SU-DHL-6 (cell line): ENCODE measurements at regions not wholly inside any gene's neighbourhood (a gene's known extent, or its start where the extent isn't known, plus 50 kb on each side); places are given as distances from the start of the nearest gene placed in this dataset.

Experiments
- EZH2phosphoT487 ChIP-seq: fragments of 200-600 bp; sonication (generic), shearing (Covaris generic); conservative IDR thresholded peaks from 2 replicates; pipeline ENCODE4 v1.6.1; 2018; ENCODE audit warnings: mild to moderate bottlenecking, antibody characterized with exemption, low read length, moderate library complexity, mixed read lengths
- TF ChIP-seq, protein P1 (sequence below): fragments of 200-600 bp; sonication (generic); IDR thresholded peaks from one replicate; pipeline ENCODE4 v1.5.1; 2017; ENCODE audit warnings: antibody characterized with exemption, mild to moderate bottlenecking, low read length, moderate library complexity; ENCODE audit not compliant: insufficient read depth, poor library complexity, severe bottlenecking

DNA sequence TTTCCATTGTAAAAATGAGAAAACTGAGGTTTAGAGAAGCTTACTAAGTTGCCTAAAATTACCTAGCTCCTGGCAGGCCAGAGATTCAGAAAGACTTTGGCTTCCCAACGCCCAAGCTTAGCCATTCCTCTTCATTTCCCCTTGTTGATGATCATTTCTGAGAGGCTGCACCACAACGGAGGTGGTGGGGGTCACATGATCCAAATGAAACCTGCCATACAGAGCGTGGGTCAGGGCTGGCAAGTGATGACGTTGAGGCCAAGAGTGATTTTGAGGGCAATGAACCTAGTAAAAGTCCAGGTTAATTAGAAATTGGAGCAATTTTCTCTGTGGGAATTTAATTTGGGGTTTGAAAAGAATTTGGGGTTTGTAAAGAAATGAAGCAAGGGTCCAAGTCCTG, 109.9 kb downstream of the TMEM182 start:
- TF ChIP-seq EZH2phosphoT487, result no peak
- TF ChIP-seq, protein P1, sequence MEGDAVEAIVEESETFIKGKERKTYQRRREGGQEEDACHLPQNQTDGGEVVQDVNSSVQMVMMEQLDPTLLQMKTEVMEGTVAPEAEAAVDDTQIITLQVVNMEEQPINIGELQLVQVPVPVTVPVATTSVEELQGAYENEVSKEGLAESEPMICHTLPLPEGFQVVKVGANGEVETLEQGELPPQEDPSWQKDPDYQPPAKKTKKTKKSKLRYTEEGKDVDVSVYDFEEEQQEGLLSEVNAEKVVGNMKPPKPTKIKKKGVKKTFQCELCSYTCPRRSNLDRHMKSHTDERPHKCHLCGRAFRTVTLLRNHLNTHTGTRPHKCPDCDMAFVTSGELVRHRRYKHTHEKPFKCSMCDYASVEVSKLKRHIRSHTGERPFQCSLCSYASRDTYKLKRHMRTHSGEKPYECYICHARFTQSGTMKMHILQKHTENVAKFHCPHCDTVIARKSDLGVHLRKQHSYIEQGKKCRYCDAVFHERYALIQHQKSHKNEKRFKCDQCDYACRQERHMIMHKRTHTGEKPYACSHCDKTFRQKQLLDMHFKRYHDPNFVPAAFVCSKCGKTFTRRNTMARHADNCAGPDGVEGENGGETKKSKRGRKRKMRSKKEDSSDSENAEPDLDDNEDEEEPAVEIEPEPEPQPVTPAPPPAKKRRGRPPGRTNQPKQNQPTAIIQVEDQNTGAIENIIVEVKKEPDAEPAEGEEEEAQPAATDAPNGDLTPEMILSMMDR, result no peak
